HCT116 (cell line): ENCODE measurements at regions not wholly inside any gene's neighbourhood (a gene's known extent, or its start where the extent isn't known, plus 50 kb on each side); places are given as distances from the start of the nearest gene placed in this dataset.

Experiments
- CBX3 ChIP-seq: IDR thresholded peaks from 2 replicates; pipeline ENCODE4 v1.6.1; 2012; ENCODE audit warnings: low read depth
- EGR1 ChIP-seq: IDR thresholded peaks from 2 replicates; pipeline ENCODE4 v1.6.1; 2012; ENCODE audit warnings: low read depth
- EZH2 ChIP-seq: fragments of 200-600 bp; sonication (generic); IDR thresholded peaks from 2 replicates; pipeline ENCODE4 v1.6.1; 2017; ENCODE audit warnings: antibody characterized with exemption, mixed run types
- FOSL1 ChIP-seq: IDR thresholded peaks from 2 replicates; pipeline ENCODE4 v1.6.1; 2012; ENCODE audit warnings: low read depth
- POLR2A ChIP-seq: IDR thresholded peaks from 2 replicates; pipeline ENCODE4 v1.7.0; 2011; ENCODE audit warnings: borderline replicate concordance; ENCODE audit not compliant: insufficient read depth, insufficient read length; ENCODE audit errors: extremely low read depth
- POLR2AphosphoS5 ChIP-seq: IDR thresholded peaks from 2 replicates; pipeline ENCODE4 v1.6.1; 2011; ENCODE audit warnings: mild to moderate bottlenecking, low read depth, low read length, moderate library complexity
- SIN3A ChIP-seq: IDR thresholded peaks from 2 replicates; pipeline ENCODE4 v1.6.1; 2012; ENCODE audit warnings: low read depth
- SP1 ChIP-seq: IDR thresholded peaks from 2 replicates; pipeline ENCODE4 v1.6.1; 2012; ENCODE audit warnings: low read depth
- TCF7L2 ChIP-seq: IDR thresholded peaks from 2 replicates; pipeline ENCODE4 v1.7.0; 2011; ENCODE audit warnings: borderline replicate concordance, inconsistent platforms; ENCODE audit not compliant: insufficient read depth, insufficient read length; ENCODE audit errors: extremely low read depth
- YY1 ChIP-seq: IDR thresholded peaks from 2 replicates; pipeline ENCODE4 v1.6.1; 2011; ENCODE audit warnings: low read length, low read depth, moderate library complexity, mild to moderate bottlenecking; ENCODE audit not compliant: insufficient replicate concordance; ENCODE audit errors: extremely low read depth
- ZNF274 ChIP-seq: fragments of 200-500 bp; sonication (Bioruptor generic); IDR thresholded peaks from 2 replicates; pipeline ENCODE4 v1.6.1; 2014; ENCODE audit warnings: mild to moderate bottlenecking, low read depth, low read length, inconsistent platforms
- TF ChIP-seq, protein P1 (sequence below), 3 experiments: fragments of 200-600 bp in 1 of 3; sonication (generic) in 1 of 3; IDR thresholded peaks in 2 of 3; conservative IDR thresholded peaks in 1 of 3; 2 replicates each; pipeline ENCODE4 v1.5.1; 2012 to 2017; ENCODE audit warnings: low read depth in 2 of 3, low read length in 2 of 3, antibody characterized with exemption in 1 of 3, borderline replicate concordance in 1 of 3, control low read depth in 1 of 3, mild to moderate bottlenecking in 1 of 3, mixed read lengths in 1 of 3, mixed run types in 1 of 3, moderate library complexity in 1 of 3; ENCODE audit not compliant: insufficient read depth in 1 of 3
- TF ChIP-seq, protein P2 (sequence below): IDR thresholded peaks from 2 replicates; pipeline ENCODE4 v1.6.1; 2011; ENCODE audit warnings: mild to moderate bottlenecking, low read length, moderate library complexity; ENCODE audit not compliant: insufficient replicate concordance; ENCODE audit errors: extremely low read depth

DNA sequence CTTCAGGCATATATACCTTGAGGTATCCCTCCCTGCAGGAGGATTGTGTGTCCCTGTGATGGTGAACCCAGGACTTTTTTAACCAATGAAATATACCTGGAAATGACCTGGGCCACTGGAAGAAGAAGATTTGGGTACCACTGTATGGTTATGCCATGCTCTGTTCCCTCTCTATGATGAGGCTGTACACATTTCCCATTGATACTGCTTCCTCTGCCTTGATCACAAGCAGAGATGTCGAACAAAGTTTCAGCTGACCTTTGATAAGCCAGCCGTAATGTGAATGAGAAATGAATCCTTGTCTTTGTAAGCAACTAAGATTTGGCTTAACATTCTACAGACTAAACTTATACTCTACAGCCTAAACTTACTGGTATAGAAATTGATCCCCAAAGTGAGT lies 78.4 kb upstream of the SPOPL start:
- TF ChIP-seq POLR2A (no peak), SP1 (no peak), YY1 (no peak), EZH2 (no peak), SIN3A (no peak), EGR1 (no peak), POLR2AphosphoS5 (no peak), CBX3 (no peak), FOSL1 (no peak), ZNF274 (no peak), TCF7L2 (no peak)
- TF ChIP-seq, protein P1, sequence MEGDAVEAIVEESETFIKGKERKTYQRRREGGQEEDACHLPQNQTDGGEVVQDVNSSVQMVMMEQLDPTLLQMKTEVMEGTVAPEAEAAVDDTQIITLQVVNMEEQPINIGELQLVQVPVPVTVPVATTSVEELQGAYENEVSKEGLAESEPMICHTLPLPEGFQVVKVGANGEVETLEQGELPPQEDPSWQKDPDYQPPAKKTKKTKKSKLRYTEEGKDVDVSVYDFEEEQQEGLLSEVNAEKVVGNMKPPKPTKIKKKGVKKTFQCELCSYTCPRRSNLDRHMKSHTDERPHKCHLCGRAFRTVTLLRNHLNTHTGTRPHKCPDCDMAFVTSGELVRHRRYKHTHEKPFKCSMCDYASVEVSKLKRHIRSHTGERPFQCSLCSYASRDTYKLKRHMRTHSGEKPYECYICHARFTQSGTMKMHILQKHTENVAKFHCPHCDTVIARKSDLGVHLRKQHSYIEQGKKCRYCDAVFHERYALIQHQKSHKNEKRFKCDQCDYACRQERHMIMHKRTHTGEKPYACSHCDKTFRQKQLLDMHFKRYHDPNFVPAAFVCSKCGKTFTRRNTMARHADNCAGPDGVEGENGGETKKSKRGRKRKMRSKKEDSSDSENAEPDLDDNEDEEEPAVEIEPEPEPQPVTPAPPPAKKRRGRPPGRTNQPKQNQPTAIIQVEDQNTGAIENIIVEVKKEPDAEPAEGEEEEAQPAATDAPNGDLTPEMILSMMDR (IDR thresholded peaks at IDR 0.05 in 2 of 3, conservative IDR thresholded peaks at IDR 0.05 in 1 of 3; ENCODE audit: borderline replicate concordance in 1 of 3, insufficient read depth in 1 of 3, low read depth in 2 of 3, low read length in 2 of 3): no peak
- TF ChIP-seq, protein P2, sequence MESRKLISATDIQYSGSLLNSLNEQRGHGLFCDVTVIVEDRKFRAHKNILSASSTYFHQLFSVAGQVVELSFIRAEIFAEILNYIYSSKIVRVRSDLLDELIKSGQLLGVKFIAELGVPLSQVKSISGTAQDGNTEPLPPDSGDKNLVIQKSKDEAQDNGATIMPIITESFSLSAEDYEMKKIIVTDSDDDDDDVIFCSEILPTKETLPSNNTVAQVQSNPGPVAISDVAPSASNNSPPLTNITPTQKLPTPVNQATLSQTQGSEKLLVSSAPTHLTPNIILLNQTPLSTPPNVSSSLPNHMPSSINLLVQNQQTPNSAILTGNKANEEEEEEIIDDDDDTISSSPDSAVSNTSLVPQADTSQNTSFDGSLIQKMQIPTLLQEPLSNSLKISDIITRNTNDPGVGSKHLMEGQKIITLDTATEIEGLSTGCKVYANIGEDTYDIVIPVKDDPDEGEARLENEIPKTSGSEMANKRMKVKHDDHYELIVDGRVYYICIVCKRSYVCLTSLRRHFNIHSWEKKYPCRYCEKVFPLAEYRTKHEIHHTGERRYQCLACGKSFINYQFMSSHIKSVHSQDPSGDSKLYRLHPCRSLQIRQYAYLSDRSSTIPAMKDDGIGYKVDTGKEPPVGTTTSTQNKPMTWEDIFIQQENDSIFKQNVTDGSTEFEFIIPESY: no peak
